H1 (cell line): ENCODE measurements at regions not wholly inside any gene's neighbourhood (a gene's known extent, or its start where the extent isn't known, plus 50 kb on each side); places are given as distances from the start of the nearest gene placed in this dataset.

ENCODE experiments used
- CTCF ChIA-PET: fragments of 300-600 bp; sonication (Branson Sonifier 250); formaldehyde crosslinking; loops from one replicate; lab custom pipeline; 2021; ENCODE audit not compliant: partially characterized antibody; lab: Charles Lee
- POLR2A ChIA-PET: fragments of 300-600 bp; sonication (Branson Sonifier 250); formaldehyde crosslinking; loops from one replicate; lab custom pipeline; 2021; ENCODE audit warnings: inconsistent platforms; ENCODE audit not compliant: partially characterized antibody; lab: Charles Lee
- DNase-seq, 2 experiments: peaks; one replicate each; pipeline versions ENCODE4 v3.0.0 to v3.0.0-alpha.2; 2010 to 2022; ENCODE audit warnings: low spot score in 2 of 2, low read depth in 1 of 2, mixed read lengths in 1 of 2
- FAIRE-seq: peaks from 2 replicates; lab custom pipeline; 2011; peaks lifted over from hg19 to GRCh38; lab: Jason Lieb, UNC
- H2AFZ ChIP-seq: 2 replicates; pipeline ENCODE4 v1.8.1; 2012; ENCODE audit warnings: low read length, inconsistent platforms
- H2AK5ac ChIP-seq: 2 replicates; pipeline ENCODE4 v1.6.1; 2013; ENCODE audit warnings: low read depth, low read length
- H2BK120ac ChIP-seq: replicated peaks from 2 replicates; pipeline ENCODE3; 2013; ENCODE audit warnings: low read depth, low read length, inconsistent platforms
- H2BK12ac ChIP-seq: 2 replicates; pipeline ENCODE4 v1.6.1; 2013; ENCODE audit warnings: low read depth, low read length
- H2BK15ac ChIP-seq: 2 replicates; pipeline ENCODE4 v1.6.1; 2013; ENCODE audit warnings: low read length
- H2BK20ac ChIP-seq: 2 replicates; pipeline ENCODE4 v1.6.1; 2013; ENCODE audit warnings: low read length
- H2BK5ac ChIP-seq: 2 replicates; pipeline ENCODE4 v1.6.1; 2013; ENCODE audit warnings: low read depth, low read length
- H3K14ac ChIP-seq: 2 replicates; pipeline ENCODE4 v1.6.1; 2013; ENCODE audit warnings: inconsistent platforms; ENCODE audit not compliant: insufficient read length
- H3K18ac ChIP-seq: 2 replicates; pipeline ENCODE4 v1.6.1; 2013; ENCODE audit warnings: low read length; ENCODE audit errors: extremely low read depth
- H3K23ac ChIP-seq: 2 replicates; pipeline ENCODE4 v1.6.1; 2013; ENCODE audit warnings: inconsistent platforms; ENCODE audit not compliant: insufficient read length
- H3K23me2 ChIP-seq: 2 replicates; pipeline ENCODE4 v1.6.1; 2013; ENCODE audit warnings: low read depth, low read length
- H3K27ac ChIP-seq: 2 replicates; pipeline ENCODE4 v1.6.1; 2011; ENCODE audit warnings: low read depth, low read length, inconsistent platforms
- H3K27me3 ChIP-seq, 4 experiments: replicated peaks in 1 of 4; 1 replicate in 1 of 4; 2 replicates in 3 of 4; pipeline versions ENCODE4 v1.6.1 to v1.8.1; 2011 to 2013; ENCODE audit warnings: low read length in 3 of 4, mild to moderate bottlenecking in 3 of 4, inconsistent platforms in 2 of 4, mixed read lengths in 2 of 4, moderate library complexity in 1 of 4; ENCODE audit not compliant: control insufficient read depth in 3 of 4, insufficient read depth in 3 of 4; ENCODE audit errors: extremely low read depth in 1 of 4
- H3K36me3 ChIP-seq, 4 experiments: 2 replicates each; pipeline versions ENCODE4 v1.6.1 to v1.8.1; 2011 to 2013; ENCODE audit warnings: mild to moderate bottlenecking in 4 of 4, low read length in 3 of 4, moderate library complexity in 2 of 4, control low read depth in 1 of 4, inconsistent platforms in 1 of 4; ENCODE audit not compliant: insufficient read depth in 4 of 4, control insufficient read depth in 2 of 4
- H3K4ac ChIP-seq: replicated peaks from 2 replicates; pipeline ENCODE3; 2013; ENCODE audit warnings: low read length, low read depth, mixed read lengths, inconsistent platforms; ENCODE audit not compliant: insufficient read length
- H3K4me1 ChIP-seq, 4 experiments: replicated peaks in 1 of 4; 1 replicate in 1 of 4; 2 replicates in 3 of 4; pipeline versions ENCODE4 v1.6.1 to v1.8.1; 2011 to 2013; ENCODE audit warnings: low read length in 3 of 4, inconsistent platforms in 2 of 4, mixed read lengths in 1 of 4; ENCODE audit not compliant: insufficient read depth in 4 of 4, control insufficient read depth in 3 of 4
- H3K4me2 ChIP-seq, 2 experiments: 2 replicates each; pipeline versions ENCODE4 v1.6.1 to v1.8.1; 2011 to 2013; ENCODE audit warnings: low read depth in 2 of 2, low read length in 2 of 2, control low read depth in 1 of 2, inconsistent platforms in 1 of 2, mild to moderate bottlenecking in 1 of 2; ENCODE audit not compliant: insufficient read depth in 1 of 2
- H3K4me3 ChIP-seq, 4 experiments: fragments of 200-600, 300-600 bp in 1 of 4; sonication (generic), shearing (Covaris generic), sonication (Bioruptor Twin) in 1 of 4; 2 replicates each; pipeline versions ENCODE4 v1.5.1 to v1.8.1; 2011 to 2016; ENCODE audit warnings: low read length in 4 of 4, low read depth in 3 of 4, control low read depth in 2 of 4, inconsistent platforms in 2 of 4, mild to moderate bottlenecking in 2 of 4, mixed read lengths in 1 of 4, moderate library complexity in 1 of 4; ENCODE audit not compliant: insufficient read depth in 2 of 4; ENCODE audit errors: extremely low read depth in 1 of 4
- H3K56ac ChIP-seq: replicated peaks from 2 replicates; pipeline ENCODE3; 2013; ENCODE audit warnings: low read depth, mild to moderate bottlenecking, mixed read lengths, low read length, inconsistent platforms; ENCODE audit not compliant: insufficient read length
- H3K79me1 ChIP-seq: 2 replicates; pipeline ENCODE4 v1.6.1; 2013; ENCODE audit warnings: low read depth, low read length, control low read depth
- H3K79me2 ChIP-seq, 2 experiments: 2 replicates each; pipeline versions ENCODE4 v1.6.1 to v1.8.1; 2012 to 2013; ENCODE audit warnings: low read length in 2 of 2, mild to moderate bottlenecking in 2 of 2, inconsistent platforms in 1 of 2; ENCODE audit not compliant: insufficient read depth in 2 of 2, control insufficient read depth in 1 of 2
- H3K9ac ChIP-seq, 4 experiments: replicated peaks in 1 of 4; 1 replicate in 1 of 4; 2 replicates in 3 of 4; pipeline versions ENCODE4 v1.6.1 to v1.8.1; 2011 to 2013; ENCODE audit warnings: low read depth in 3 of 4, low read length in 3 of 4, control low read depth in 2 of 4, mild to moderate bottlenecking in 2 of 4, moderate library complexity in 2 of 4, inconsistent platforms in 1 of 4; ENCODE audit errors: extremely low read depth in 1 of 4
- H3K9me3 ChIP-seq, 2 experiments: 2 replicates each; pipeline versions ENCODE4 v1.6.1 to v1.8.1; 2012 to 2013; ENCODE audit warnings: mild to moderate bottlenecking in 2 of 2, moderate library complexity in 2 of 2, control low read depth in 1 of 2, inconsistent platforms in 1 of 2, low read depth in 1 of 2, low read length in 1 of 2, mixed read lengths in 1 of 2; ENCODE audit not compliant: insufficient read depth in 2 of 2
- H4K20me1 ChIP-seq, 2 experiments: replicated peaks in 1 of 2; 2 replicates each; pipeline versions ENCODE3 to v1.8.1; 2011 to 2013; ENCODE audit warnings: inconsistent platforms in 2 of 2, low read length in 2 of 2, mild to moderate bottlenecking in 1 of 2; ENCODE audit not compliant: insufficient read depth in 2 of 2, control insufficient read depth in 1 of 2
- H4K5ac ChIP-seq: 2 replicates; pipeline ENCODE4 v1.6.1; 2013; ENCODE audit warnings: low read length, low read depth, mixed read lengths, inconsistent platforms; ENCODE audit not compliant: insufficient read length
- H4K8ac ChIP-seq: 2 replicates; pipeline ENCODE4 v1.8.0; 2013; ENCODE audit warnings: mild to moderate bottlenecking, moderate library complexity, low read length, inconsistent platforms; ENCODE audit not compliant: insufficient read depth; ENCODE audit errors: extremely low read depth
- H4K91ac ChIP-seq: replicated peaks from 2 replicates; pipeline ENCODE3; 2013; ENCODE audit warnings: low read length, mixed read lengths, inconsistent platforms; ENCODE audit not compliant: insufficient read length
- EP300 ChIP-seq, 2 experiments: IDR thresholded peaks; 1 replicate in 1 of 2; 2 replicates in 1 of 2; pipeline ENCODE4 v1.6.1; 2011 to 2012; ENCODE audit warnings: low read depth in 2 of 2, low read length in 2 of 2, mild to moderate bottlenecking in 2 of 2, borderline replicate concordance in 1 of 2, inconsistent platforms in 1 of 2, moderate library complexity in 1 of 2
- WGBS, 2 experiments: shearing (Covaris generic) in 1 of 2; methylation state at CpG; one replicate each; pipeline versions ENCODE4 v1.1.6 to v1.1.7; 2013 to 2015; ENCODE audit warnings: low lambda C conversion rate in 2 of 2, mixed read lengths in 2 of 2, inconsistent platforms in 1 of 2, low coverage in 1 of 2, missing lambda C conversion rate in 1 of 2; ENCODE audit not compliant: insufficient replicate concordance in 2 of 2, insufficient coverage in 1 of 2, insufficient read length in 1 of 2; ENCODE audit errors: extremely low coverage in 1 of 2, missing lambda C conversion rate in 1 of 2; 5-methylcytosine and 5-hydroxymethylcytosine counted together
- TF ChIP-seq, protein P1 (sequence below): IDR thresholded peaks from 2 replicates; pipeline ENCODE4 v1.6.1; 2012; ENCODE audit warnings: inconsistent platforms

DNA sequence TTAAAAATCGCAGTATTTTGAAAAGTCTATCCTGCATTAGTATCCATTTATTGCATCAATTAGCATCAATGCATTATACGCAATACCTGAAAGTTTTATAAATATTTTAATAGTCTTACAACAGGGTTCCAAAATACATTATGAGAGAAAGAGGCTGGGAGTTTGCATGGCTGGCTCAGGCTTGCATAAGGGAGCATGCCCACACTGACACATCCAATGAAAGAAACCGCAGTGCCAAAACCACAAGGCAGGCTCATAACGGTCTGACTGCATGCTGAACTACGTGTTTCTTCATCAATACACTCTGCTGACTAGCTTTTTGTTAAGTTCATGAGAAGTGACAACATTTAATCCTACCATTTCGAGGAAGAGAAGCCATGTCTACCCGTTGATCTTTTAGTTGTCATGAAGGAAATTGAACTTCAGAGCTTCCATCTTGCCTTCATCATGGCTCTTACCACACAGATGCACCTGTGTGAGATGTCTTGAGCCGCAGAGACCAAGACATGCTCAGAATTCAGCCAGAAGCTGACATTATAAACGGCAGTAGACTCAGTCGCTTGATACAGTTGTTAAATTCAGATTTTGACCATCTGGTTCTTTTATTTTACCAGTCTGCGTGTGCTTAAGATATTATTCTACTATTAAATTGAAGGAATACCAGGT is 168.8 kb upstream of the FRG1 start:
- Histone ChIP-seq H2BK5ac (no peak overlapping the region), H3K36me3 (no peaks in the 10 kb centered on the region), H3K4me3 (no peak overlapping the region), H4K91ac (no peak overlapping the region), H3K14ac (no peak overlapping the region), H3K4me1 (no peaks in the 10 kb centered on the region), H3K9ac (no peak overlapping the region), H3K27me3 (no peaks in the 10 kb centered on the region), H3K56ac (no peak overlapping the region), H2BK120ac (no peak overlapping the region), H3K9me3 (no peaks in the 10 kb centered on the region), H3K23me2 (no peaks in the 10 kb centered on the region), H3K4ac (no peak overlapping the region), H2BK20ac (no peak overlapping the region), H2AK5ac (no peak overlapping the region), H2AFZ (no peak overlapping the region), H3K27ac (no peak overlapping the region), H3K18ac (no peak overlapping the region), H4K20me1 (no peaks in the 10 kb centered on the region), H3K79me2 (no peaks in the 10 kb centered on the region), H3K79me1 (no peaks in the 10 kb centered on the region), H4K5ac (no peak overlapping the region), H4K8ac (no peak overlapping the region), H3K23ac (no peak overlapping the region), H2BK12ac (no peak overlapping the region), H2BK15ac (no peak overlapping the region), H3K4me2 (no peak overlapping the region)
- 94% methylated on average over 11 of the region's 11 CpGs; no CpG with 5 or more reads in 1 of the 2 experiments for WGBS, 2 experiments
- CTCF ChIA-PET = no interaction called here
- FAIRE-seq = no peak
- POLR2A ChIA-PET = no interaction called here
- DNase-seq = no peak
- TF ChIP-seq EP300 (IDR thresholded peaks at IDR 0.05; ENCODE audit: borderline replicate concordance in 1 of 2, low read depth in 2 of 2, low read length in 2 of 2) = no peak
- TF ChIP-seq, protein P1, sequence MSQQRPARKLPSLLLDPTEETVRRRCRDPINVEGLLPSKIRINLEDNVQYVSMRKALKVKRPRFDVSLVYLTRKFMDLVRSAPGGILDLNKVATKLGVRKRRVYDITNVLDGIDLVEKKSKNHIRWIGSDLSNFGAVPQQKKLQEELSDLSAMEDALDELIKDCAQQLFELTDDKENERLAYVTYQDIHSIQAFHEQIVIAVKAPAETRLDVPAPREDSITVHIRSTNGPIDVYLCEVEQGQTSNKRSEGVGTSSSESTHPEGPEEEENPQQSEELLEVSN = no peak
